Activated CD4-positive, alpha-beta memory T cell treated with anti-CD3 and anti-CD28 coated beads for 36 hours (primary cell): ENCODE measurements at regions not wholly inside any gene's neighbourhood (a gene's known extent, or its start where the extent isn't known, plus 50 kb on each side); places are given as distances from the start of the nearest gene placed in this dataset.
"Not testable (repeated sequence)": the region's sequence is repeated elsewhere in the genome, so short reads cannot be mapped to it uniquely, and the experiment has no call there.

Experiments
- CTCF ChIA-PET: fragments of 350-600 bp; sonication (Branson Sonifier 250); formaldehyde crosslinking; loops from one replicate; lab custom pipeline; 2021; ENCODE audit warnings: antibody characterized with exemption, inconsistent platforms; lab: Charles Lee
- POLR2A ChIA-PET: fragments of 350-600 bp; sonication (Branson Sonifier 250); formaldehyde crosslinking; loops from one replicate; lab custom pipeline; 2021; ENCODE audit warnings: antibody characterized with exemption; lab: Charles Lee
- DNase-seq: peaks from one replicate; pipeline ENCODE4 v3.0.0-alpha.2; 2020
- H3K27ac Mint-ChIP-seq: one replicate; pipeline ENCODE4 v1.8.0; 2021; ENCODE audit warnings: mixed read lengths
- H3K27me3 Mint-ChIP-seq: one replicate; pipeline ENCODE4 v1.8.0; 2021; ENCODE audit warnings: mixed read lengths
- H3K36me3 Mint-ChIP-seq: one replicate; pipeline ENCODE4 v1.8.0; 2021; ENCODE audit warnings: mixed read lengths
- H3K4me1 Mint-ChIP-seq: one replicate; pipeline ENCODE4 v1.8.0; 2021; ENCODE audit warnings: low read depth, mixed read lengths
- H3K4me3 Mint-ChIP-seq: one replicate; pipeline ENCODE4 v1.8.0; 2021; ENCODE audit warnings: mild to moderate bottlenecking, mixed read lengths
- H3K9me3 Mint-ChIP-seq: one replicate; pipeline ENCODE4 v1.8.0; 2021; ENCODE audit warnings: mixed read lengths
- intact Hi-C: fragments of 100-400 bp; cut with micrococcal nuclease; formaldehyde crosslinking; loops from one replicate; pipeline ENCODE4 v1.15.1; 2023

DNA sequence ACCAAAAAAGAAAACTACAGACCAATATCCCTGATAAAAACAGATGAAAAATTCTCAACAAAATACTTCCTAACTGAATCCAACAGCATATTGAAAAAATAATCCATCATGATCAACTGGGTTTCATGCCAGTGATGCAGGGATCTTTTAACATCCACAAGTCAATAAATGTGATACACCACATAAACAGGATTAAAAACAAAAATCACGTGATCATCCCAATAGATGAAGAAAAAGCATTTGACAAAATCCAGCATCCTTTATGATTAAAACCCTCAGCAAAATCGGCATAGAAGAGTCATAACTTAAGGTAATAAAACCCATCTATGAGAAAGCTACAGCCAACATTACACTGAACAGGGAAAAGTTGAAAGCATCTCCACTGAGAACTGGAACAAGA, 107.5 kb downstream of the DCLK3 start:
- H3K4me1 Mint-ChIP-seq, result no peaks in the 10 kb centered on the region
- ChIA-PET POLR2A (no interaction called here), CTCF (no interaction called here)
- H3K36me3 Mint-ChIP-seq, result no peaks in the 10 kb centered on the region
- peaks cover 19% of the 10 kb centered on the region for H3K27me3 Mint-ChIP-seq
- intact Hi-C loops, result no loop called here
- H3K4me3 Mint-ChIP-seq, result no peak overlapping the region
- no peak for DNase-seq
- H3K27ac Mint-ChIP-seq, result no peak overlapping the region
- no peaks in the 10 kb centered on the region for H3K9me3 Mint-ChIP-seq

DNA sequence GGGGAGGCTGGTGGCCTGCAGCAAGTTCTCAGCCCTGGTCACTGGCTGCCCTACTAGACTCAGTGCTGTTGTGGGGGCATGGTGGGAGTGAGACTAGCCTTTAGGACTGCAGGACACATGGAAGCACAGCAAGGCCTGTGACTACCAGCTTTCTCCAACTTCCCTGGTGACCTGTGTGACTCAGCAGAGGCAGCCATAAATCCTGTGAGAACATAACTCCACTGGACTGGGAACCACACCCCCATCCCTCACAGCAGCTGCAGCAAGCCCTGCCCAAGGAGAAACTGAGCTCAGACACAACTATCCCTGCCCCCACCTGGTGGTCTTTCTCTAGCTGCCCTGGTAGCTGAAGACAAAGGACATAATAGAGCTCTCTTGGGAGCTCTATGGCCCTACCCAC, 111.3 kb downstream of the DCLK3 start:
- H3K9me3 Mint-ChIP-seq, result no peaks in the 10 kb centered on the region
- H3K27me3 Mint-ChIP-seq, result peaks cover 28% of the 10 kb centered on the region
- H3K4me3 Mint-ChIP-seq, result no peak overlapping the region
- no peak for DNase-seq
- H3K4me1 Mint-ChIP-seq, result no peaks in the 10 kb centered on the region
- POLR2A ChIA-PET, result no interaction called here
- CTCF ChIA-PET, result no interaction called here
- H3K27ac Mint-ChIP-seq, result no peak overlapping the region
- intact Hi-C loops, result no loop called here
- no peaks in the 10 kb centered on the region for H3K36me3 Mint-ChIP-seq

DNA sequence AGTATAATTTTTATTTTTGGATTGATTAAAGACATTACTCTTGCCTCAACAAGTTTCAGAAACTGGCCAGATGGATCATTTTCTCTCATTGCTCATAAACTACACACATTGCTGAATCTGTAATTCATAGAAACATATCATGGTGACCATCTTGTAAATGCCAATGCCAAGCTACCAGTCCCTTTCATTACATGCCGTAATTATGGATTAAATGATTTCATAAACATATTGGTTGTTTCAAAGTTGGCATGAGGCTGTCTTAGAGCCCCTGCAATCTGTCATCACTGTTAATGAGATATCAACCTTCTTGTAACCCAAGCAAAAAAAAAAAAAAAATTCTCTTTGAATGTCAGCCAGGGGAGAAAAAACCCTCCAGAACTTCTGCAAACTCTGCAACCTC, 112.2 kb downstream of the DCLK3 start:
- Mint-ChIP-seq H3K4me3 (no peak overlapping the region), H3K9me3 (no peaks in the 10 kb centered on the region), H3K36me3 (no peaks in the 10 kb centered on the region), H3K4me1 (no peaks in the 10 kb centered on the region), H3K27me3 (peaks cover 23% of the 10 kb centered on the region), H3K27ac (no peak overlapping the region)
- DNase-seq, result no peak
- ChIA-PET CTCF (interaction anchor here (0.6 kb wide), 1 partner anchor 286 kb away, joined by 3 read pairs; no protein-coding TSS in a partner anchor), POLR2A (no interaction called here)
- intact Hi-C loops, result no loop called here

DNA sequence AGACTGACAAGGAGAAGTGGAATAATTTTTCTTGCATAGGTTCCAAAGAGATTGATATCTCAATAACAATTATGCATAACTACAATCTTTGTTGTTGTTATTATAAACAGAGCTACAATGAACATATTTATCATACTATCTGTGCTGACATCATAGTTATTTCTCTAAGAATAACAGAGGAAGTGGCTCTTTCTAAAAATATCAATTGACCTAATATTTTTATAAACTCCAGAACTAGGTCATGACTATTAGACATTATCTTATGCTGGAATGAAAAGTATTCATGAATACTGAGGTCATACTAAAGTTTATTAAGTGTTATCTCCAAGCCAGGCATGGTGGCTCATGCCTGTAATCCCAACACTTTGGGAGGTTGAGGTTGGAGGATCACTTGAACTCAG, 114.1 kb downstream of the DCLK3 start:
- no peak for DNase-seq
- intact Hi-C loops, result no loop called here
- Mint-ChIP-seq H3K9me3 (no peaks in the 10 kb centered on the region), H3K27me3 (peaks cover 23% of the 10 kb centered on the region), H3K4me1 (no peaks in the 10 kb centered on the region), H3K27ac (no peak overlapping the region), H3K36me3 (no peaks in the 10 kb centered on the region), H3K4me3 (no peak overlapping the region)
- POLR2A ChIA-PET, result no interaction called here
- CTCF ChIA-PET, result no interaction called here

DNA sequence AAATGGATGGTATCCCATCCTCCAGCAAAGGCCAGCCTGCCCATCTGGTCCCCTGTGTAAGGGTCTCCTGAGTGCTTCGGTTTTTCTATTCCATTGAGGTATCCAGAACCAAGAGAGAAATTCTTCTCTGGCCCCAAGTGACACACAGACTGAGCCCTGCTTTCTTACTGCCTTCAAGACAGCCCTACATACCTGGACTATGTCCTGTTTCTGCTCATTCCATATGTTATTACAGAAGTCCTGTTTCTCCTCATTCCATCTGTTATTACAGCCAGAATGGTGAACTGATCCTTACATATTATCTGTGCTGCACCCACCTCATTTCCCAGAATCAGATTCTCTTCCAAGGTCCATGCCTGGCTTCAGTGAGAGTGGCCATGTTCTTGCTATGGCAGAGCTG, 115.2 kb downstream of the DCLK3 start:
- Mint-ChIP-seq H3K27ac (no peak overlapping the region), H3K27me3 (peaks cover 25% of the 10 kb centered on the region), H3K4me3 (no peak overlapping the region), H3K36me3 (no peaks in the 10 kb centered on the region), H3K4me1 (no peaks in the 10 kb centered on the region), H3K9me3 (no peaks in the 10 kb centered on the region)
- POLR2A ChIA-PET, result no interaction called here
- intact Hi-C loops, result no loop called here
- CTCF ChIA-PET, result no interaction called here
- no peak for DNase-seq

DNA sequence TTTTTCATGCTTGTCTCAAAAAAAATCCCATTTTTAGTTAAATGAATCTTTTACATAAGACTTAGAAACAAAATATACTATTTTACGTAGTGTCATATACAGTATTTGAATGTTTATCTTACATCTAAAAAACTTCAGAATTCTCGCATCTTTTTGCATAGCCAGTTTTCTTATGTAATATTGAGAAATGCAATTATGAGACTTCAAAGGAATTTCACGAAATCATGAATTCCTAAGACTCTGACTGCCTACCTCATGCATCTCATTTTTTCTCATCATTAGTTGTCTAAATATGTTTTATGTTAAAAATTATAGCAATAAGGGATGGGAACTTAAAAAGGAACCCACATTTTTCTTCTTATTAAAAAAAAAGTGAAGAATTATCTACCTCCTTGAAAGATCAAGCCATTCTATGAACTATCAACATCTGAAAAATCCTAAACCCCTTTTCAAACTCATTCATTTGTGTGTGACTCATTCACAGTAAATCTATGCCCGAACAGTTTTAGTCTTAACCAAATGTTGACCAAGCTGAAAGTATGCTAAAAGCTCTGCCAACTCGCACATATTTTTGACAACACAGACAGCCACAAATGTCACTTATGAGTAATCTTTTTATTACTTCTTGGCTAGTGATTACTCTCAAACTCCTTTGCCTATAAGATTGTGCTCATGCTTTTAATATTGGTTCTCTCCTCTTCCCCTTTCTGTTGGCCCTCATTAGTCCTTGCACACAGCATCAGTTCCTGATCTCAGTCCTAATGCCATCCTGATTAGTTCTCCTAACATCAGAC, 115.9 kb downstream of the DCLK3 start:
- no peaks in the 10 kb centered on the region for H3K36me3 Mint-ChIP-seq
- no peak overlapping the region for H3K27ac Mint-ChIP-seq
- intact Hi-C loops, result no loop called here
- POLR2A ChIA-PET, result no interaction called here
- H3K27me3 Mint-ChIP-seq, result peaks cover 22% of the 10 kb centered on the region
- CTCF ChIA-PET, result no interaction called here
- DNase-seq, result no peak
- H3K4me3 Mint-ChIP-seq, result no peak overlapping the region
- no peaks in the 10 kb centered on the region for H3K4me1 Mint-ChIP-seq
- H3K9me3 Mint-ChIP-seq, result no peaks in the 10 kb centered on the region

DNA sequence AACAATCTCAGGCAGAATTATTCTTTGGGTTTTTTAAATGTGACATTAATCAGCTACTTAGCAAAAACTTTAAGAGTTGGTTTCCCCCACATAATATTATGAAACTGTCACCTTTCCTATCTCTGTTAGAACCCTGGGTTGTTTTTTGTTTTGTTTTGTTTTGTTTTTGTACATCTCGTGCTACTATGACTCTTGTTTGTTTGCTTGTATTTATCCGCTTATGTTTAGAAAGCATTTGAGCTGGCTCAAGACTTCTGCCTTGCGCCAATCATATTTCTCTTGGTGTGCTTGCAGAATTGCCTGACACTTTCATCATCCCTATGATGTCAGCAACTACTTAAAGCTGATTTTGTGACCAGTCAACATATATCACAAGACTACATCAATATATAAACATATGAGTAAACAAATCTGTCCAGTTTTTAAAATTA, 116.9 kb downstream of the DCLK3 start:
- intact Hi-C loops, result no loop called here
- Mint-ChIP-seq H3K9me3 (no peaks in the 10 kb centered on the region), H3K4me3 (no peak overlapping the region), H3K36me3 (no peaks in the 10 kb centered on the region), H3K4me1 (no peaks in the 10 kb centered on the region), H3K27ac (no peak overlapping the region), H3K27me3 (peaks cover 22% of the 10 kb centered on the region)
- no peak for DNase-seq
- POLR2A ChIA-PET, result no interaction called here
- CTCF ChIA-PET, result no interaction called here

DNA sequence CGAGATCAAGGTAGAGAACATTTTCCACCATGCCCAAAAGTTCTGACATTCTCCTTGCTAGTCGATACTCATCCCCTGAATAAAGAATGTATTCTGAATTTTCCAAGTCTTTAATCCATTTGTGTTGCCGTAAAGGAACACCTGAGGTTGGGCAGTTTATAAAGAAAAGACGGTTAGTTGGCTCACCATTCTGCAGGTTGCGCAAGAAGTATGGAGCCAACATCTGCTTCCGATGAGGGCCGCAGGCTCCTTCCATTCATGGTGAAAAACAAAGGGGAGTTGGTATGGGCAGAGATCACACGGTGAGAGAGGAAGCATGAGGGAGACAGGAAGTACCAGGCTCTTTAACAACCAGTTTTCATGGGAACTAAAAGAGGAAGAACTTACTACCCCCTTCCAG, 121.2 kb downstream of the DCLK3 start:
- Mint-ChIP-seq H3K4me1 (no peaks in the 10 kb centered on the region), H3K4me3 (no peak overlapping the region), H3K36me3 (no peaks in the 10 kb centered on the region), H3K9me3 (no peaks in the 10 kb centered on the region), H3K27me3 (peaks cover 9% of the 10 kb centered on the region), H3K27ac (no peak overlapping the region)
- CTCF ChIA-PET, result no interaction called here
- DNase-seq, result no peak
- intact Hi-C loops, result no loop called here
- POLR2A ChIA-PET, result no interaction called here

DNA sequence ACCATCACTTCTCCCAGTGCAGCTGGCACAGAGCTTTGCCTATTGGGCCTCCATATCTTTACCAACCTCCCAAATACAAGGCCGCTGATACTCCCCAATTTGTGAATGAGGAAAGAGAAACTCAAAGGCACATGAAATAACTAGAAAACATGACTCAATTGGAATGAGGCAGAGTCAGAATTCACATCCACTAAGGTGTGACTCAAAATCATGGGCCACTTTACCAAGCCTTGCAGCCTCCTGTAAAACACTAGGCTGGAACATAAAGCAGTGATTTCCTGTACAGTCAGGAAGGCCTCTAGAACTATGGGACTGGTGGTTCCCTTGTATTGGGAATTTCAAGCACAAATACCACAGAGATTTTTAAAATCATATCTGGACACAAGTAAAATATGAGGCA, 128.6 kb downstream of the DCLK3 start:
- H3K27me3 Mint-ChIP-seq, result peaks cover 2% of the 10 kb centered on the region
- DNase-seq, result no peak
- ChIA-PET POLR2A (no interaction called here), CTCF (no interaction called here)
- H3K36me3 Mint-ChIP-seq, result no peaks in the 10 kb centered on the region
- intact Hi-C loops, result no loop called here
- H3K4me1 Mint-ChIP-seq, result no peaks in the 10 kb centered on the region
- no peaks in the 10 kb centered on the region for H3K9me3 Mint-ChIP-seq
- no peak overlapping the region for H3K4me3 Mint-ChIP-seq
- H3K27ac Mint-ChIP-seq, result no peak overlapping the region

DNA sequence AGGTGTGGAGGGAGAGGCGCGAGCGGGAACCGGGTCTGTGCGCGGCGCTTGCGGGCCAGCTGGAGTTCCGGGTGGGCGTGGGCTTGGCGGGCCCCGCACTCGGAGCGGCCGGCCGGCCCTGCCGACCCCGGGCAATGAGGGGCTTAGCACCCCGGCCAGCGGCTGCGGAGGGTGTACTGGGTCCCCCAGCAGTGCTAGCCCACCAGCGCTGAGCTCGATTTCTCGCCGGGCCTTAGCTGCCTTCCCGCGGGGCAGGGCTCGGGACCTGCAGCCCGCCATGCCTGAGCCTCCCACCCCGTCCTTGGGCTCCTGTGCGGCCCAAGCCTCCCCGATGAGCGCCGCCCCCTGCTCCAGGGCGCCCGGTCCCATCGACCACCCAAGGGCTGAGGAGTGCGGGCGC, 130.5 kb downstream of the DCLK3 start:
- DNase-seq, H3K27me3 Mint-ChIP-seq, H3K4me3 Mint-ChIP-seq, POLR2A ChIA-PET, H3K4me1 Mint-ChIP-seq, intact Hi-C loops, H3K9me3 Mint-ChIP-seq, H3K27ac Mint-ChIP-seq, CTCF ChIA-PET, H3K36me3 Mint-ChIP-seq: not testable (repeated sequence)

DNA sequence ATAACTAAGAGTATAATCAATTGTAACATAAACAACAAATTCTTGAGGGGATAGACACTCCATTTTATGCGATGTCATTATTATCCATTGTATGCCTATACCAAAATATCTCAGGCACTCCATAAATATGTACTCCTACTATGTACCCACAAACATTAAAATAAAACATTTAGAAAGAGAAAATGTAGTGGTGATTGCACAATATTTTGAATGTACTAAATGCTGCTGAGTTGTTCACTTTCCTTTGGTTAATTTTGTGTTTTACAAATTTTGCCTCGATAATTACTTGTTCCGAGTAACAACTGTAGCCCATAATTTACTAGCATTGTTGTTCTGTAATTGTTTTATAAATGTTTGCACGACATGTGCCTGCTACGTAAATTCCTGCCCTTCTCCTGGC, 131.3 kb downstream of the DCLK3 start:
- ChIA-PET POLR2A (no interaction called here), CTCF (no interaction called here)
- no peak overlapping the region for H3K27ac Mint-ChIP-seq
- no peaks in the 10 kb centered on the region for H3K9me3 Mint-ChIP-seq
- intact Hi-C loops, result no loop called here
- DNase-seq, result no peak
- no peaks in the 10 kb centered on the region for H3K36me3 Mint-ChIP-seq
- H3K4me3 Mint-ChIP-seq, result no peak overlapping the region
- peaks cover 2% of the 10 kb centered on the region for H3K27me3 Mint-ChIP-seq
- no peaks in the 10 kb centered on the region for H3K4me1 Mint-ChIP-seq

DNA sequence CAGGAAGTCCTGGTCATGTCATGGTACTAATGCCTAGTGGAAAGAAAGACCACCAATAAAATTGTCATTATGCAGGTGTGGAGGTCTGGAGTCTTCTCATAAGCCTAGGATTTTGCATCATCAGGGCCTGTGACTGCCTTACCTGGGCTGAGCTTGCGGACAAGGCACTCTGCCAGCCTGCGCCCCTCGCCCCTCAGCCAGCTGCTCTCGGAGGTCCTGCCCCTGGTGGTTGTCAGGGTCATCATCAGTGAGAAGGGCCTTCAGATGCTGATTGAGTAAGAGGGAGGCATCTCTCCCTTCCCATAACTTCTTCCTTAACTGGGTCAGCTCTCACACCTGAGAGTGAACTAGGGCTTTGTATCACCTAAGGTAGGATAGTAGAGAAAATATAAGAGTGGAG, 132.8 kb downstream of the DCLK3 start:
- ChIA-PET POLR2A (no interaction called here), CTCF (no interaction called here)
- no peak for DNase-seq
- Mint-ChIP-seq H3K27me3 (peaks cover 2% of the 10 kb centered on the region), H3K4me3 (no peak overlapping the region), H3K36me3 (no peaks in the 10 kb centered on the region), H3K27ac (no peak overlapping the region), H3K4me1 (no peaks in the 10 kb centered on the region), H3K9me3 (no peaks in the 10 kb centered on the region)
- intact Hi-C loops, result no loop called here

DNA sequence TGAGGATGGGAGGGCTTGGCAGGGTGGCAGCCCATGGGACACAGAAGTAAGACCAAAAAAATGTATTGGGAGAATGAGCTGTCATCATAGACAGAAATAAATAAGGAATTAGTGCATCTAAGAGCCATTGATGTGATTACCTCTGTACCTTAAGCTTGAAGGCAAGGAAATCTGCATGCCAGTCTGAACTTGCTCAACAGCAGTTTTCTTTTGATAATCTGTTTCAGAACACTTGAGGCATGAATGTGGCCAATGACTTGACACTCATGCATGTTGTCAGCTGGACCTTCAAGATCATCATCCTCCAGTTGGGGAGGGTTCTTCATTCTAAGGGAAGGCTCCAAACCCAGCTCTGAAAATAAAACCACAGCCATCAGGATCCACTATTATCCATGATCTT, 148.5 kb downstream of the DCLK3 start:
- ChIA-PET POLR2A (no interaction called here), CTCF (no interaction called here)
- intact Hi-C loops, result no loop called here
- Mint-ChIP-seq H3K27me3 (peaks cover 3% of the 10 kb centered on the region), H3K27ac (no peak overlapping the region), H3K4me1 (no peaks in the 10 kb centered on the region), H3K4me3 (no peak overlapping the region), H3K36me3 (no peaks in the 10 kb centered on the region), H3K9me3 (no peaks in the 10 kb centered on the region)
- DNase-seq, result no peak
